VCaP (cell line): ENCODE measurements at regions not wholly inside any gene's neighbourhood (a gene's known extent, or its start where the extent isn't known, plus 50 kb on each side); places are given as distances from the start of the nearest gene placed in this dataset.

Source experiments
- H3K27ac ChIP-seq: fragments of 450-650 bp; 2 replicates; pipeline ENCODE4 v1.5.1; 2017
- TF ChIP-seq, protein P1 (sequence below): fragments of 450-650 bp; conservative IDR thresholded peaks from 2 replicates; pipeline ENCODE4 v1.5.1; 2017; ENCODE audit warnings: mild to moderate bottlenecking, moderate library complexity

DNA sequence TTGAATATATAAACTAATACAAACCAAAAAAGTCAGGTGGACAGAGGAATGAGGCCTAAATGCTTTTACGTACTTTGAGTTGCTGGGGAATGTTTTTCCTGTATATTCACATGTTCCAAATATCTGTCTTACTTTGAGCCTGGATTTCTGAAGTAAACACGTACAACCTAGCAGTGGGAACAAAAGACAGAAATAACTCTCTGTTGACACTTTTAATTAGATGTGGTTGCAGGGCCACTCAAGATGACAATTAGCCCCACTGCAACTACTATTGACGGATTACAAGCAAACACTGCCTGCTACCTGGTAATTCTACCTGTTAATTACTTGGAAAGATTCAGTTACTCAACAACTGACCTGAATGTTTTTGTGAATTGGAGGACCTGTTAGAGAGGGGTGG is 196.9 kb downstream of the TTLL7 start:
- TF ChIP-seq, protein P1, sequence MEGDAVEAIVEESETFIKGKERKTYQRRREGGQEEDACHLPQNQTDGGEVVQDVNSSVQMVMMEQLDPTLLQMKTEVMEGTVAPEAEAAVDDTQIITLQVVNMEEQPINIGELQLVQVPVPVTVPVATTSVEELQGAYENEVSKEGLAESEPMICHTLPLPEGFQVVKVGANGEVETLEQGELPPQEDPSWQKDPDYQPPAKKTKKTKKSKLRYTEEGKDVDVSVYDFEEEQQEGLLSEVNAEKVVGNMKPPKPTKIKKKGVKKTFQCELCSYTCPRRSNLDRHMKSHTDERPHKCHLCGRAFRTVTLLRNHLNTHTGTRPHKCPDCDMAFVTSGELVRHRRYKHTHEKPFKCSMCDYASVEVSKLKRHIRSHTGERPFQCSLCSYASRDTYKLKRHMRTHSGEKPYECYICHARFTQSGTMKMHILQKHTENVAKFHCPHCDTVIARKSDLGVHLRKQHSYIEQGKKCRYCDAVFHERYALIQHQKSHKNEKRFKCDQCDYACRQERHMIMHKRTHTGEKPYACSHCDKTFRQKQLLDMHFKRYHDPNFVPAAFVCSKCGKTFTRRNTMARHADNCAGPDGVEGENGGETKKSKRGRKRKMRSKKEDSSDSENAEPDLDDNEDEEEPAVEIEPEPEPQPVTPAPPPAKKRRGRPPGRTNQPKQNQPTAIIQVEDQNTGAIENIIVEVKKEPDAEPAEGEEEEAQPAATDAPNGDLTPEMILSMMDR = no peak
- no peak overlapping the region for H3K27ac ChIP-seq

DNA sequence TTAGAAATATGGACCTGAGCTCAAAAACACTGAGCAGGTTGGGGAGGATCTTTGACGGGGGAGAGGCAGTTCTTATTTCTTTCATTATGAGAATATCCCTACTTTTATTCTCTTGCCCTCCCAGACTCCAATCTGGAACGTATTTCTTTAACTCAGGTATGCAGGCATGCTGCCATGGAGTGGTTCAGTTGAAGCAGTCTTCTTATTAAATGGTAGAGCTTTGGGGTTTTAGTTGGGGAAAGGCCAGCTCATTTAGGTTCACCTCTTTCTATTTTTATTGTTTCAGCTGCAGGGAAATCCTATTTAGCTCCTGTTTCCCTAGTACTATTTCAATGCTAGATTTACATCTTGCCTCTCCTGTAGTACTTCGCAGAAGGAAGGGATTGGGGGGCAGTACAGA is 198.9 kb downstream of the TTLL7 start:
- peak overlapping the region; percentile 51; the same call in 1 of the 2 replicates for H3K27ac ChIP-seq

DNA sequence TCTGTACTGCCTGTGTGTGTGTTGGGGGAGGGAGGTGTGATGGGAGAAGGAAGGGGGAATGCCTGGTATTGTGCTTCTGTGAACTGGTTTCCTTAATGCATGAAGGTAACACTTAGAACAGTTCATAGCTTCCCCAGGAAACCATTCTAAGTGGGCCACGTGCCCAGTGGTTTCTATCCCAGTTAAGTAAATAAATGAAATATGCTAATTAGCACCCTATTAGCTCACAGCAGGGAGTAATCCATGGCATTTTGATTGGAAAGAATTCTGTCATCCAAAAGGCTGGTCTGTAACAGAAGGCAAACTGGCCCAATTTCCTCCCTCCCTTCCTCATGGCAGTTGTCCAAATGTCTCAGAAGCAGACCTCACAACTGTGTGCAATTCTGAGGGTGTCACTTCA is 199.3 kb downstream of the TTLL7 start:
- TF ChIP-seq, protein P1 = no peak
- H3K27ac ChIP-seq = peak overlapping the region; percentile 51

More for the DNA sequence above, 198.9 kb downstream of the TTLL7 start:
- TF ChIP-seq, protein P1 = no peak

DNA sequence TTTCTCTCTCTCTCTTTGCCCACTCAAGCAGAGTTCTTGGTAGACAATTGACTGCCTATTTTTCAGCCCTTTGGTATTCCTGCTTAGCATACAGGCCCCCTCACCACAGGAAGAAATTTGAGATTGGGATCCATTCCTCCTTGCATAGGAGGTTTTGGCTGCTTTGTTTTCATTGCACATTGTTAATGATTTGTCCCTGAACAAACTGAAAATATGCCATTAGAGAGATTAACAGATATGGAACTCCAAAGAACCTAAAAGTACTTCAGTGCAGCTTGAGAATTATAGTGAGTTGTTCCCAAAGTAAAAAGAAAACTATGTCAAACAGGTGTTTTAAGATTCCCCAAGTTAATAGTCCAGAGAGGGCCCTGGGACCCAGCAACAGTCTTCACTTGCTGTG is 200.0 kb downstream of the TTLL7 start:
- H3K27ac ChIP-seq = peak overlapping the region; percentile 51
- TF ChIP-seq, protein P1 = no peak

DNA sequence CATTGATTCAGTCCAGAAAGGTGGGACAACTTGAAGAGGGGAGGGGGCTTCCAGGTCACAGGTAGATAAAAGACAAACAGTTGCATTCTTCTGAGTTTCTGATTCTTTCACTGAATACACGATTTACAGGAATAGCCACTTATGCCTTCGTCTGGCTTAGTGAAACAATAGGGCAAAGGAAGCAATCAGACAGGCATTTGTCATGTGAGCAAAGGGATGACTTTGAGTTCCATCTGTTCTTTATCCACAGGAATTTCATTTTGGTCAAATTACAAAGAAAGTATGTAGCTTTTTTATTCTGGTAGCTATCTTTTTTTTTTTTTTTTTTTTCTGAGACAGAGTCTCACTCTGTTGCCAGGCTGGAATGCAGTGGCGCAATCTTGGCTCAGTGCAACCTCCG is 202.5 kb downstream of the TTLL7 start:
- TF ChIP-seq, protein P1 = no peak
- no peak overlapping the region for H3K27ac ChIP-seq

DNA sequence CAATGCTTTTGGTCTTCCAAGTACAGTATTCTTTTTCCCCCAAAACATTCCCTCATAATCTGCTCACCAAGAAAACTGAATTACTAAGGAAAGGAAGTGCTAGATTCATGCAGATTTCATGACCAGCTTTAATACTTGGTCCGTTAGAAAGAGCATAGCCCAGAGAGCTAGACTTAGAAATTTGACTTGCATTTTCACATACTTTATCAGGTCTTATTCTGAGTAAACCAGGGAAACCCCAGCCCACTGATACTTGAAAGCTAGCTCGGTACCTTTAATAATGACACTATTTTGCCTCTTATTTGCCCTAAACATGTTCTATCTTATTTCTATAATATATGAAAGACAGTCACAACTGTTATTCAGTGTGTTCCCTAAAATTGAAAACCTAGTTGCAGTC is 204.5 kb downstream of the TTLL7 start:
- TF ChIP-seq, protein P1 = no peak
- no peak overlapping the region for H3K27ac ChIP-seq

DNA sequence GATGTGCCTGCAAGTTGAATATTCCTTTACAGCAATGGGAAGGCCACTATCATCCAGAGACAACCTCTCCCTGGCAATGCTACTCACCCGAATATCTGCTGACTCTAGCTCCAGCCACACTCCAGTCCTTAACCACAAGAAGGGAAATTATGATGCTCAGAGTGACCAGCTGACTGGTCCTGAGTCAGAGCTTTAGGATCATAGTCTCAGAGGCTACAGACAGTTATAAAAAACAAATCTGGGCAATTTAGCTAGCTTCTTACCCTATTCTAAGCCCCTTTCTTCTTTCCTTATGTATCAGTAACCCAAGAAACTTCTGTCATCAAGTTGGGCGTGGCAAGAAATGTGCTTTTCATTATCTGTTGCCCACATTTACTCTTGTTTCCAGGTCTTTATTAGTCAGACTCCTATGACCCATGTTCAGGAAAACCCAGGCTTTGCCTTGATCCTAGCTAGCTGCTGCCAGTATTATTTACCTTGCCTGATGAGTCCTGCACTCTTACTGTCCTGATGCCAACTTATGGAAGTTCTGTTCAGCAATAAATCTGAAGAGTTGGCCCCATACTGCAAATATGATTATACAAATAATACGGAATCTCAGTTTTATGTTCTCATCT is 207.0 kb downstream of the TTLL7 start:
- TF ChIP-seq, protein P1 = no peak
- H3K27ac ChIP-seq = no peak overlapping the region
